ENCODE measurements at regions not wholly inside any gene's neighbourhood (a gene's known extent, or its start where the extent isn't known, plus 50 kb on each side); places are given as distances from the start of the nearest gene placed in this dataset.

DNA sequence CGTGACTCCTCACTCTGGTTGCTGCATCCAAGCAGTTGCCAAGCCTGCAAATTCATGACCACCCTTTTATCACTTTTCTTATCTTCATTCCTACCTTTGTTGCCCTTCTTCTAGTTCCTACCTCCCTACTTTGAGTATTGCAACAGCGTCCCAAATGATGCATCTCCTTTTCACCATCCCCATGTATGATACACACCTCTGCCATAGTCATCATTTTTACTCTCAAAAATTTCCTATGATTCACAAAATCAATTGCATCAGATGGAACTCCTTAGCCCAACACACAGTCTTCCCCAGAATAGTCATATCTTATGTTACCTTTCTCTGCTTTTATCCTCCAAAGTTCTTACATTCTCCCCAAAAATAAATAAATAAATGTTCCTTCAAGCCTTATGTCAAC lies 262.6 kb downstream of the TBL1XR1 start:
- no peak for TF ChIP-seq MTF2 (CRISPR knock-in tag; IDR thresholded peaks at IDR 0.05; ENCODE audit: borderline replicate concordance)
- no peak for TF ChIP-seq ELF4 (CRISPR knock-in tag; IDR thresholded peaks at IDR 0.05; ENCODE audit: borderline replicate concordance)
- TF ChIP-seq, protein P1, sequence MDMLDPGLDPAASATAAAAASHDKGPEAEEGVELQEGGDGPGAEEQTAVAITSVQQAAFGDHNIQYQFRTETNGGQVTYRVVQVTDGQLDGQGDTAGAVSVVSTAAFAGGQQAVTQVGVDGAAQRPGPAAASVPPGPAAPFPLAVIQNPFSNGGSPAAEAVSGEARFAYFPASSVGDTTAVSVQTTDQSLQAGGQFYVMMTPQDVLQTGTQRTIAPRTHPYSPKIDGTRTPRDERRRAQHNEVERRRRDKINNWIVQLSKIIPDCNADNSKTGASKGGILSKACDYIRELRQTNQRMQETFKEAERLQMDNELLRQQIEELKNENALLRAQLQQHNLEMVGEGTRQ (IDR thresholded peaks at IDR 0.05; ENCODE audit: low read depth, low read length): no peak
- TF ChIP-seq, protein P1 (CRISPR knock-in tag; IDR thresholded peaks at IDR 0.05; ENCODE audit: borderline replicate concordance): no peak
- no peak for TF ChIP-seq GABPB1 (CRISPR knock-in tag; IDR thresholded peaks at IDR 0.05)
- TF ChIP-seq CENPBD1 (CRISPR knock-in tag; IDR thresholded peaks at IDR 0.05; ENCODE audit: borderline replicate concordance, low read depth): no peak
- no peak for TF ChIP-seq SP1 (IDR thresholded peaks at IDR 0.05)
- TF ChIP-seq SP1 (CRISPR knock-in tag; IDR thresholded peaks at IDR 0.05): no peak
- no peak for TF ChIP-seq ZNF143 (CRISPR knock-in tag; IDR thresholded peaks at IDR 0.05)
- no peak for TF ChIP-seq CTCF (CRISPR knock-in tag; IDR thresholded peaks at IDR 0.05)
- TF ChIP-seq ZGPAT (CRISPR knock-in tag; IDR thresholded peaks at IDR 0.05): no peak
- TF ChIP-seq MXI1 (IDR thresholded peaks at IDR 0.05; ENCODE audit: borderline replicate concordance, low read depth, low read length): no peak
- TF ChIP-seq CEBPB (IDR thresholded peaks at IDR 0.05; ENCODE audit: borderline replicate concordance, low read depth, low read length): no peak
- no peak for TF ChIP-seq EZH2 (conservative IDR thresholded peaks at IDR 0.05; ENCODE audit: low read depth, low read length)
